VCaP (cell line): ENCODE measurements at regions not wholly inside any gene's neighbourhood (a gene's known extent, or its start where the extent isn't known, plus 50 kb on each side); places are given as distances from the start of the nearest gene placed in this dataset.

Experiments
- H3K27ac ChIP-seq: fragments of 450-650 bp; 2 replicates; pipeline ENCODE4 v1.5.1; 2017
- TF ChIP-seq, protein P1 (sequence below): fragments of 450-650 bp; conservative IDR thresholded peaks from 2 replicates; pipeline ENCODE4 v1.5.1; 2017; ENCODE audit warnings: mild to moderate bottlenecking, moderate library complexity

DNA sequence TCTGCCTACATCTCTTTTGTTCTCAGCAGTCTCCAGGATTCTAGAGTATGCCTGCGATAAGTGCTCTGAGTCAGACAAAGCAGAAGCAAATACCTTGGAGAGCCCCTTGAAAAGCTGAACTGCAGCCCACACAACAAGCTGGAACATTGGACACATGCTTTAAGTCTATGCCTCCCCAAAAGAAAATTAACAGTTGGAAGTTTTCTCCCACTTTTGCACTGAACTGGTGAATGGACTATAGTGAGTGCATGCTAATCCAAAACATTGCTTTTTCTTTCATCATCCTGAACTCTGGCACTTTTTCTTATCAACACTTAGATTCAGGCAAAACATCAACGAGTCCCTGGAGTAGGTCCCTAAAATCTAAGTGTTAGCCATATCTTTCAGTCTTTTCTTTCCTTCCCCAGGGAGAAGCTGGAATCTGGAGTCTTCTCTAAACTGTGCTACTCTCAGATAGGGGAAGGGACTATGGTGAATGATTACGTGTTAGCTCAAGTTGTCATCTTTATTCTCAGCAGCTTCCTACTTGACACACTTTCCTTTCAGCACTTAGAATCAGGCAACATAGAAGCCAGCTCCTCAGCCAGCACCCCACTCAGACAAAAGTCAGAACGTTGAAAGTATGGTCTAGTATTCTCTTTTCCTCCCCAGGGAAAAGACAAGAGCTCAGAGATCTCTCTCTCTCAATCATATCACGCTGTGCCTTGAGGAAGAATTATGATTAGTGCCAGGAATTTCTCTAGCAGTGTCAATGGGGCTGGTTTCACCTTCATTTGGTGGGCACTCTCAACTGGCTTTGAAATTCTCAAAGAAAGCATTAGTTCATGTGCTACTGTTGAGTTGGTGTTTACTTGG is 811.0 kb upstream of the GJE1 start:
- TF ChIP-seq, protein P1, sequence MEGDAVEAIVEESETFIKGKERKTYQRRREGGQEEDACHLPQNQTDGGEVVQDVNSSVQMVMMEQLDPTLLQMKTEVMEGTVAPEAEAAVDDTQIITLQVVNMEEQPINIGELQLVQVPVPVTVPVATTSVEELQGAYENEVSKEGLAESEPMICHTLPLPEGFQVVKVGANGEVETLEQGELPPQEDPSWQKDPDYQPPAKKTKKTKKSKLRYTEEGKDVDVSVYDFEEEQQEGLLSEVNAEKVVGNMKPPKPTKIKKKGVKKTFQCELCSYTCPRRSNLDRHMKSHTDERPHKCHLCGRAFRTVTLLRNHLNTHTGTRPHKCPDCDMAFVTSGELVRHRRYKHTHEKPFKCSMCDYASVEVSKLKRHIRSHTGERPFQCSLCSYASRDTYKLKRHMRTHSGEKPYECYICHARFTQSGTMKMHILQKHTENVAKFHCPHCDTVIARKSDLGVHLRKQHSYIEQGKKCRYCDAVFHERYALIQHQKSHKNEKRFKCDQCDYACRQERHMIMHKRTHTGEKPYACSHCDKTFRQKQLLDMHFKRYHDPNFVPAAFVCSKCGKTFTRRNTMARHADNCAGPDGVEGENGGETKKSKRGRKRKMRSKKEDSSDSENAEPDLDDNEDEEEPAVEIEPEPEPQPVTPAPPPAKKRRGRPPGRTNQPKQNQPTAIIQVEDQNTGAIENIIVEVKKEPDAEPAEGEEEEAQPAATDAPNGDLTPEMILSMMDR: no peak
- no peak overlapping the region for H3K27ac ChIP-seq

DNA sequence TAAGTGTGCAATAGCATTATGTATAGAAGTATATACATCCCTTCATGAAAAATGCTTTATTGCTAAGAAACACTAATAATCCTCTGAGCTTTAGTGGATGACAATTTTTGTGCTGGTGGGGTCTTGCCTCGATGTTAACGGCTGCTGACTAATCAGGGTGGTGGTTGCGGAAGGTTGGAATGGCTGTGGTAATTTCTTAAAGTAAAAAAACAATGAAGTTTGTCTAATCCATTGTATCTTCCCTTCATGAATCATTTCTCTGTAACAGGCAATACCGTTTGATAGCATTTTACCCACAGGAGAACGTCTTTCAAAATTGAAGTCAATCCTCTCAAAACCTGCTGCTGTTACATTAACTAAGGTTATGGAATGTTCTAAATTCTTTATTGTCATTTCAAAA is 816.5 kb upstream of the GJE1 start:
- TF ChIP-seq, protein P1: no peak
- no peak overlapping the region for H3K27ac ChIP-seq

DNA sequence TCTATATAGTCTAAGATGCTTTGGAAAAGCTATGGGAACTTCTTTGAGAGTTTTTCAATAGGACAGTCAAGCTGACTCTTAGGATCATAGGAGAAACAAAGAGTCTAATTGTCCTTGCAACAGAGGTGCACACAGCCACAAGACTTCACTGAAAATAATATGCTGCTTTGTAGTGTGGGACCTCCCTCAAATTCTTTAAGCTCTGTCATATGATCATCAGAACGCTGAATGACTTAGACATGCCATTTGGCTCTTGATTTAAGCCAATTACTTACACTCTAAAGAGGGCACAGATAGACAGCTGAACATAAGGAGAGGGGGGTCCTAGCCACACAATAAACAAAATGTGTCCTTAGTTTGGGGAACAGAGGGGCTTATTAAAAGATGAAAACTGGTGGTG is 818.7 kb upstream of the GJE1 start:
- TF ChIP-seq, protein P1: no peak

DNA sequence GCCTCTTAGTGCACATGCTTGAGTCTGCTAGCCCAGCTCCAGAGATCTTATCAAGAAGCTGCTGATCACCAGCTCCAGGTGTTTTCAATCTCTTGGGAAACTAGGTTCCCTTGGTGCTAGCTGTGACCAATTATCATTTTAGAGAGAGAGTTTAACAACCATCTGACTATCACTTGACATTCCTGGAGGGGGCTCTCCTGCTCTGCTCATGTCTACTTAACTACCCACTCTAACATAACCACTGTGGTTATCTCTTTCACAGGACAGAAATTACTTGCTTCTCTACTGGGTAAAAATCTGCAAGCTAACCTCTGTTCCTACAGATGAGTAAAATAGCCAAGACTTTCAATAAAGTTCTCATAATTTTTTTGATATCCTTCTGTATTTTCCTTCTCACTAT is 823.4 kb upstream of the GJE1 start:
- TF ChIP-seq, protein P1: no peak
- H3K27ac ChIP-seq: no peak overlapping the region

More for the DNA sequence above, 818.7 kb upstream of the GJE1 start:
- no peak overlapping the region for H3K27ac ChIP-seq

DNA sequence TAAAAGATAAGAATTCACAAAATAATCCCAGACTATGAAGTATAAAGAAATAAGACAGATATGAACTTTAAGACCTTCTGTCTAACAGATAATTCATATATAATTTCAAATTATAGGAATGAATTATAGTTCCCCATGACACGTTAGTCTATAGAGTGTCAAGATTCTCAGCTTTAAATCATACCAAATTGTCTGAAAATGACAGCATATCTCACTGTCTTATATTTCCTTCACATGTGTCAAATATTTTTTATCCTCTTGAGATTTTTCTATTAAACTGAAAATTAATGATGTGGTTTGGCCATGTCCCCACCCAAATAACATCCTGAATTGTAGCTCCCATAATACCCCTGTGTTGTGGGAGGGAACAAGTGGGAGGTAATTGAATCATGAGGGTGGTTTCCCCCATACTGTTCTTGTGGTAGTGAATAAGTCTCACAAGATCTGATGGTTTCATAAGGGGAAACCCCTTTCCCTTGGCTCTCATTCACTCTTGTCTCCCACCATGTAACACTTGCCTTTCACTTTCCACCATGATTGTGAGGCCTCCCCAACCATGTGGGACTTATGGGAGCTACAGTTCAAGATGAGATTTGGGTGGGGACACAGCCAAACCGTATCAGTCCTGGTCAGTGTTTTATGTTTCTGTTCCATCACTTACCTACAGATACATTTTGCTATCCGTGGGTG is 825.3 kb upstream of the GJE1 start:
- TF ChIP-seq, protein P1: no peak
- no peak overlapping the region for H3K27ac ChIP-seq

DNA sequence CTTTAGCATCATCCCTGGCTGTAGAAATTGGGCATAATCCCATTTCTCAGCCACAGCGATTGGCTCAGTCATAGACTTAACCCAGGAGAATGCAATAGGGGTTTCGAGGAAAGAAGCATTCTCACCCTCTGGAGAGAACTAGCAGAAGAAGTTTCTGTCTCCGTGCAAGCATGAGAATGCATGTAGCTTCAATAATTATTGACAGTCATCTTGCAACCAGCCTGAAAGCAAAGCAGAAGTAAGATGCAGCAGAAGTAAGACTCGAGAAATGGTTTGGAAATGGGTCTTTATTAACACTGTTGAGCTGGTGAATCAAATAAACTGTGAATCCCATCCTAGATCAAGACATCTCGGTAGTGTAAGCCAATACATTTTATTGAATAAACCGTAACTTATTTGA is 828.8 kb upstream of the GJE1 start:
- TF ChIP-seq, protein P1: no peak
- no peak overlapping the region for H3K27ac ChIP-seq

DNA sequence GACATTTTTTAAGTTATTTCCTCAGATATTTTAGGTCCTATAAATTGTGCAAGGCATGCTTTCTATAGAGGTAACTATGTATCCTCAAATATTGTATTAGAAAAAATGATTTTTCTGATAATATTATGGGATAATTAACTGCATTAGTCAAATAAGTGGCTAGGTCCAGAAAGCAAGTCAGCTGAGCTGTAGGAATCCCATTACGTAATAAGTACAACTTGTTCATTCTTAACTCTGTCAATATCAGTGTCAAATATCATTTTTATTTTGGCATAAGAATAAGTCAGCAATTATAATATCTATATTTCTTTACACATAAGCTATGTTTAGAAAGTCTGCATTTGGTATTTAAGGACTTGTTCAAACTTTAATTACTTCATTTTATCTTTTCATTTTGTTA is 830.9 kb upstream of the GJE1 start:
- TF ChIP-seq, protein P1: no peak
- no peak overlapping the region for H3K27ac ChIP-seq
